ENCODE measurements at regions not wholly inside any gene's neighbourhood (a gene's known extent, or its start where the extent isn't known, plus 50 kb on each side); places are given as distances from the start of the nearest gene placed in this dataset.

- DNase-seq (ENCODE audit: low read depth, low spot score), result no peak
- Mint-ChIP-seq H3K4me1 (no peaks in the 10 kb centered on the region), H3K36me3 (ENCODE audit: low read depth) (no peaks in the 10 kb centered on the region), H3K27ac (ENCODE audit: unreplicated experiment) (no peak overlapping the region), H3K27me3 (ENCODE audit: low read depth) (peaks cover 31% of the 10 kb centered on the region), H3K9me3 (peaks cover 5% of the 10 kb centered on the region), H3K4me3 (no peak overlapping the region)
- no peak for TF ChIP-seq CTCF (conservative IDR thresholded peaks at IDR 0.05)
Observed at GRCh38 chr1:48164571-48164970, 57.9 kb upstream of the SLC5A9 start.

- Mint-ChIP-seq H3K4me3 (no peak overlapping the region), H3K9me3 (no peaks in the 10 kb centered on the region), H3K36me3 (ENCODE audit: low read depth) (no peaks in the 10 kb centered on the region), H3K4me1 (no peaks in the 10 kb centered on the region), H3K27me3 (ENCODE audit: low read depth) (peaks cover 28% of the 10 kb centered on the region), H3K27ac (ENCODE audit: unreplicated experiment) (no peak overlapping the region)
- no peak for TF ChIP-seq CTCF (conservative IDR thresholded peaks at IDR 0.05)
- DNase-seq (ENCODE audit: low read depth, low spot score), result no peak
Observed at GRCh38 chr1:48160486-48161132, 61.9 kb upstream of the SLC5A9 start.

- peaks cover 4% of the 10 kb centered on the region for H3K36me3 Mint-ChIP-seq (ENCODE audit: low read depth)
- no peak for DNase-seq (ENCODE audit: low read depth, low spot score)
- TF ChIP-seq CTCF (conservative IDR thresholded peaks at IDR 0.05), result no peak
Observed at GRCh38 chr1:48139275-48139674, 83.2 kb upstream of the SLC5A9 start.

GRCh38 chr1:48127735-48128685 is 94.5 kb upstream of the SLC5A9 start:
- DNase-seq (ENCODE audit: low read depth, low spot score), result no peak
- peaks cover 47% of the 10 kb centered on the region for H3K27me3 Mint-ChIP-seq (ENCODE audit: low read depth)

More at GRCh38 chr1:48139275-48139674, 83.2 kb upstream of the SLC5A9 start:
- H3K27me3 Mint-ChIP-seq (ENCODE audit: low read depth), result peaks cover 31% of the 10 kb centered on the region
- H3K4me1 Mint-ChIP-seq, result no peaks in the 10 kb centered on the region
- peaks cover 8% of the 10 kb centered on the region for H3K9me3 Mint-ChIP-seq
- H3K4me3 Mint-ChIP-seq, result no peak overlapping the region
- no peak overlapping the region for H3K27ac Mint-ChIP-seq (ENCODE audit: unreplicated experiment)

GRCh38 chr1:48123647-48124046 is 98.9 kb upstream of the SLC5A9 start:
- TF ChIP-seq CTCF (conservative IDR thresholded peaks at IDR 0.05), result no peak
- Mint-ChIP-seq H3K4me3 (no peak overlapping the region), H3K36me3 (ENCODE audit: low read depth) (peaks cover 2% of the 10 kb centered on the region), H3K27ac (ENCODE audit: unreplicated experiment) (no peak overlapping the region), H3K27me3 (ENCODE audit: low read depth) (peaks cover 38% of the 10 kb centered on the region), H3K9me3 (no peaks in the 10 kb centered on the region), H3K4me1 (no peaks in the 10 kb centered on the region)
- no peak for DNase-seq (ENCODE audit: low read depth, low spot score)

More at GRCh38 chr1:48127735-48128685, 94.5 kb upstream of the SLC5A9 start:
- H3K4me3 Mint-ChIP-seq, result no peak overlapping the region
- H3K4me1 Mint-ChIP-seq, result no peaks in the 10 kb centered on the region
- no peak for TF ChIP-seq CTCF (conservative IDR thresholded peaks at IDR 0.05)
- no peaks in the 10 kb centered on the region for H3K9me3 Mint-ChIP-seq
- H3K36me3 Mint-ChIP-seq (ENCODE audit: low read depth), result peaks cover 2% of the 10 kb centered on the region
- H3K27ac Mint-ChIP-seq (ENCODE audit: unreplicated experiment), result no peak overlapping the region

All from neural crest cell (in vitro differentiated cells).